Kidney (tissue), 13 donors: ENCODE measurements at regions not wholly inside any gene's neighbourhood (a gene's known extent, or its start where the extent isn't known, plus 50 kb on each side); places are given as distances from the start of the nearest gene placed in this dataset.

Source experiments
- DNase-seq, 5 donors: peaks; one replicate each; pipeline ENCODE4 v3.0.0-alpha.2; 2013 to 2020
- FAIRE-seq: peaks from 2 replicates; lab custom pipeline; 2012; peaks lifted over from hg19 to GRCh38; lab: Jason Lieb, UNC
- H3K27ac ChIP-seq, 2 donors: one replicate each; pipeline ENCODE4 v1.7.0; 2013; ENCODE audit warnings: low read depth in 2 of 2, low read length in 2 of 2, inconsistent platforms in 1 of 2
- H3K27me3 ChIP-seq: one replicate; pipeline ENCODE4 v1.7.1; 2013; ENCODE audit warnings: low read length, inconsistent platforms; ENCODE audit not compliant: control insufficient read depth, insufficient read depth
- H3K36me3 ChIP-seq, 3 donors: one replicate each; pipeline versions ENCODE4 v1.7.0 to v1.7.1; 2013; ENCODE audit warnings: low read length in 3 of 3, control low read depth in 1 of 3, inconsistent platforms in 1 of 3; ENCODE audit not compliant: insufficient read depth in 3 of 3, control insufficient read depth in 2 of 3
- H3K4me1 ChIP-seq, 3 donors: one replicate each; pipeline versions ENCODE4 v1.7.0 to v1.7.1; 2013; ENCODE audit warnings: low read length in 3 of 3, inconsistent platforms in 1 of 3, low read depth in 1 of 3; ENCODE audit not compliant: control insufficient read depth in 2 of 3, insufficient read depth in 2 of 3
- H3K4me3 ChIP-seq, 3 donors: one replicate each; pipeline versions ENCODE4 v1.7.0 to v1.8.1; 2013; ENCODE audit warnings: low read length in 3 of 3, control low read depth in 1 of 3, inconsistent platforms in 1 of 3
- H3K9ac ChIP-seq, 3 donors: one replicate each; pipeline versions ENCODE4 v1.7.0 to v1.7.1; 2013; ENCODE audit warnings: low read length in 3 of 3, control low read depth in 1 of 3, inconsistent platforms in 1 of 3
- H3K9me3 ChIP-seq, 3 donors: one replicate each; pipeline versions ENCODE4 v1.7.0 to v1.7.1; 2013; ENCODE audit warnings: low read length in 3 of 3, control low read depth in 1 of 3, inconsistent platforms in 1 of 3; ENCODE audit not compliant: control insufficient read depth in 2 of 3, insufficient read depth in 1 of 3
- CTCF ChIP-seq: IDR thresholded peaks from 3 replicates; pipeline ENCODE4 v1.5.1; 2012; ENCODE audit warnings: mild to moderate bottlenecking, moderate library complexity, borderline replicate concordance; ENCODE audit not compliant: insufficient read depth; ENCODE audit errors: extremely low read depth
- intact Hi-C: fragments of 100-400 bp; cut with DNase I; formaldehyde crosslinking; loops from one replicate; pipeline ENCODE4 v1.11.1; 2022
- donor health status: control.
- donor health status: control.
- donor health status: control.
- donor health status: control.
- donor health status: control.
- donor health status: DM: yes; HTN: yes; CAD: no.
- donor health status: Normal renal cell carcinoma (clear cell type).

- DNase-seq (no peak), FAIRE-seq (no peak)
- intact Hi-C loops = no loop called here
Observed at GRCh38 chrX:26871967-26872366, 591.2 kb downstream of the PPP4R3C start.

GRCh38 chrX:26851981-26852380 is 611.2 kb downstream of the PPP4R3C start:
- H3K36me3 ChIP-seq = no peaks in the 10 kb centered on the region
- H3K9ac ChIP-seq = no peak overlapping the region
- no peaks in the 10 kb centered on the region for H3K9me3 ChIP-seq
- H3K4me3 ChIP-seq = no peak overlapping the region
- intact Hi-C loops = no loop called here
- TF ChIP-seq CTCF = no peak
- no peak for FAIRE-seq
- DNase-seq = peak in 2 of 5 donors; percentile 8 to 27
- H3K27ac ChIP-seq = no peak overlapping the region
- no peaks in the 10 kb centered on the region for H3K4me1 ChIP-seq
- H3K27me3 ChIP-seq = no peaks in the 10 kb centered on the region

More at GRCh38 chrX:26871967-26872366, 591.2 kb downstream of the PPP4R3C start:
- Histone ChIP-seq H3K36me3 (no peaks in the 10 kb centered on the region), H3K9me3 (no peaks in the 10 kb centered on the region), H3K4me3 (no peak overlapping the region), H3K27me3 (no peaks in the 10 kb centered on the region), H3K27ac (no peak overlapping the region), H3K9ac (no peak overlapping the region), H3K4me1 (no peaks in the 10 kb centered on the region)
- TF ChIP-seq CTCF = no peak

GRCh38 chrX:26848511-26848910 is 614.6 kb downstream of the PPP4R3C start:
- intact Hi-C loops = no loop called here
- H3K27me3 ChIP-seq = no peaks in the 10 kb centered on the region
- H3K4me3 ChIP-seq = no peak overlapping the region
- no peak overlapping the region for H3K27ac ChIP-seq
- no peak for TF ChIP-seq CTCF
- no peak for DNase-seq
- no peak for FAIRE-seq
- no peaks in the 10 kb centered on the region for H3K36me3 ChIP-seq
- no peaks in the 10 kb centered on the region for H3K9me3 ChIP-seq
- no peak overlapping the region for H3K9ac ChIP-seq
- no peaks in the 10 kb centered on the region for H3K4me1 ChIP-seq

GRCh38 chrX:26845056-26845455 is 618.1 kb downstream of the PPP4R3C start:
- no peak overlapping the region for H3K9ac ChIP-seq
- H3K27ac ChIP-seq = no peak overlapping the region
- no peak overlapping the region for H3K4me3 ChIP-seq
- no peaks in the 10 kb centered on the region for H3K27me3 ChIP-seq
- DNase-seq (no peak), FAIRE-seq (no peak)
- TF ChIP-seq CTCF = no peak
- H3K9me3 ChIP-seq = no peaks in the 10 kb centered on the region
- no peaks in the 10 kb centered on the region for H3K36me3 ChIP-seq
- H3K4me1 ChIP-seq = no peaks in the 10 kb centered on the region
- intact Hi-C loops = no loop called here
